HG03103 (cell line): ENCODE measurements at regions not wholly inside any gene's neighbourhood (a gene's known extent, or its start where the extent isn't known, plus 50 kb on each side); places are given as distances from the start of the nearest gene placed in this dataset.

Experiments
- ATAC-seq: cut with Tn5 transposase; IDR thresholded peaks from one replicate; pipeline ENCODE4 v1.9.1; 2021; ENCODE audit warnings: low read depth; ENCODE audit not compliant: unreplicated experiment

DNA sequence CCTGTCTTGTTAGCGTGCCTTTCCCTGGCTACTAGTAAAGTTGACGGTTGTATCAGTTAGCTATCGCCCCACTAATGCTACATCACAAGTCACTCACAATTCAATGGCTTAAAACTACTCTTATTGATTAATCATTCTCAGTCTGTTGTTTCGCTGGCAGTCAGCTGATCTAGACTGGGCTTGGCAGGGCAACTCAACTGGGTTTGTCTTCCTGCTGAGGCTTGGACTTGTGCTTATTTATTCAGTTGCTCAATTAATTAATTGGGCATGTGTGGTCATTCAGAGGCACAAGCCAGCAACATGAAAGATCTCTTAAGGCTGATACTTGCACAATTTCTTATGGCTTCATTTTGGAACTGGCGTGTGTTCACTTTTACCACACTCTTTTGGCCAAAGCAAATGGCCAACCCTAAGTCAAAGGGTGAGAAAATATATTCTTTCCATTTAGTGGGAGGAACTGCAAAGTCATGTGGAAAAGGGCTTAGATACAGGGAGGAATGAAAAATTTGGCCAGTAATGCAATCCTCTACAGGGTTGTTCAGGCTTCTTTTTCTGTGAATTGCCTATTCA is 333.5 kb downstream of the GPR37 start:
- ATAC-seq = no peak

DNA sequence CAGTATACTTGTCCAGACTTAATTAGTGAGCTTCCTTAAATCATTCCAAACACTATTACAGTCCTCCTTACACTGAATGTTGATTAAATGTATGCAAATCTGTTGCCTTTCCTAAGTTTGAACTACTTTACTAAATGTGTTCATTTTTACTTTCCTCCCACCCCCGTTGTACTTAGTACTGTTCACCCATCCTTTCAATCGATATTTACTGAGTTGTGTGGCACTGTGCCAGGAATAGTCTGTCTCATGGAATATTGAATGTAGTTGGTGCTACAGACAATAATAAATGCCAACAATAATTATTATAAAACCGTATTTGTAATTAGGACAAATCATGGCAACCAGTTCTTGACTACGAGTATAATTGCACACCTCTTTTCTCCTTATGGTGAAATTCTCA is 335.7 kb downstream of the GPR37 start:
- no peak for ATAC-seq

- ATAC-seq = no peak
Observed at GRCh38 chr7:124428781-124429180, 336.8 kb downstream of the GPR37 start.

DNA sequence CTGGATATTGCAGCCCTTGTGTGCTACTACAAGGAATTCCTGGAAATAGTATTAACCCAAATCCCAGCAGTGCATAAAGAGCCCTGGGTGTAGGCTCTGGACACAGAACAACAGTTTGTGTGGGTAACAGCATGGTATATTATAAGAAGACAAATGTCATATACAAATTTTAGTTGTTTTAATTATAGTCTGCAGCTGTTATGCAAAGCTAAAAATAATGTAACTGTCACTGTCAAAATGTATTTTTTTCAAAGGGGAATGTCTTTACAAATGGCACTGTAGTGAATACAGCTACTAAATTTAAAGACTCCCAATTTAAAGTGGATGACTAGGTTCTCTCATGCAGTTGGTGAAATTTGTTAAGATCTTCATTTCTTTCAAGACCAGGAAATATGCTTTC is 339.0 kb downstream of the GPR37 start:
- no peak for ATAC-seq

DNA sequence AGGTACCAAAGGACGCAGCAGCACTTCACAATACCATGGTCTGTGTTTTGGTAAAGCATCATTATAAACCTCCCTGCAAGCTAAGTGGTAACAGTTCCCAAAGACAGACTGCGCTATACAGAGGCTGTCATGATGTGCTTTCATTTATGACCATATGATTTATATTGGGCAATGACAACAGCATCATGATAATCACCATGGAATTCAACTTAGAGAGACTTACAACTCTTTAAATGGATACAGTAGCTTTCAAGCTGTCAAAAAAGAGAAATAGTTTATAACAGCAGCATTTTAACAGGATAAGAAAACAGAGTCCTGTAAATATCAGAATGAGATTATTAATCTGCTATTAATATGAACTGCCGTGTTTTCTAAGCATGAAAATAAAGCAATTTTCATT is 341.7 kb downstream of the GPR37 start:
- no peak for ATAC-seq

DNA sequence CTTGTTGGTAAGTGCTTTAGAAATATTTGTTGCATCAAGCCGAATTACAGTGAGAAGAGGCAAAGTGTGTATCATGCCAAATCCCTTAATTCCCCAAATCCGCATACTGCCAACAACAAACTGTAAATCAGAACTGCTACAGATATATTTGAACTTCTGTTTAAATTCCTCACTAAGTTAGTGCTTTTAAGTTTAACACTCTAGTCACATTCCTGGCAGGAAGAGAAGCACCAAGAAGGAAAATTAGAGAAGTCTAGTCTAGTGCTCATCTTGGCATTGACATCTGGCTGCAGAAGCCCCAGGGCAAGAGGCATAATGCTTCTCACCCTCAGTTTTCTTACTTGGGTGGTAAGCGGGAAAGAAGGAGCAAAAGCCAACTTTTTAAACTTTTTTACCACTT is 343.5 kb downstream of the GPR37 start:
- ATAC-seq = no peak

GRCh38 chr7:124420367-124420766 is 345.2 kb downstream of the GPR37 start:
- ATAC-seq = no peak

DNA sequence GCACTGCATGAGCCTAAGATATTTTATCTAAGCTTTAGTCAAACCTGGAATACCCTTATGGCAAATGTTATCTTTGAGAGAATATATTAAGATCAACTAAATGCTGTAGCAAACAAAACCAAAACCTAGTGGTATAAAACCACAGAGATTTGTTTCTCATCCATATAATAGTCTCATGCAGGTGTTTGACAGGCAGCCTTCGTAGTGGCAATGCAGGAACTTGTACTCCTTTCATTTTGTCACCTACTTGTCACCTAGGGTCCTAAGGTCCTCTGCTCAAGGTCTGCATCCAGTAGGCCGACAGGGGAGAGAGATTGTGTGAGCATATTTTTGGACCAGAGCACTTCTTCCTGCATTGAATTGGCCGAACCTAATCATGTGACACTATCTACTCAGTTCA is 352.6 kb downstream of the GPR37 start:
- no peak for ATAC-seq

- ATAC-seq = no peak
Observed at GRCh38 chr7:124412531-124412930, 353.1 kb downstream of the GPR37 start.

DNA sequence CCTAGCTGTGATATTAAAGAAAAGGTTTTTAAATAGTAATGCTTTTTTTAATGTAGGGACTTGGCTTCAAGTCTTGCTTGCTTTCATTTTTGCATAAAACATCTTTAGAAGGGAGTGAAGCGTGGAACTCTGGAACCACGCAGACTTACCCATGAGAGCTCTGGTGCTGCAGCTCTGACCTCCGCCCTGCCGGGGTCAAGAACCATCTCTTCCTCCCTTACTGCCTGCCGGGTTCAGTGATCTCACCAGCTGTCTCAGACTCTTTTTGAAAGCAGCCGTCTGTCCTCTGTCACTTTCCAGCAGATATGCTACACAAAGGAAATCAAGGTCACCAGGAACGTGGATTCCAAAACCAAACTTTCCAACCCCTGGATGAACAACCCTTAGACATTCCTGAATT is 353.8 kb downstream of the GPR37 start:
- ATAC-seq = no peak

GRCh38 chr7:124403587-124403986 is 362.0 kb downstream of the GPR37 start:
- ATAC-seq = no peak

DNA sequence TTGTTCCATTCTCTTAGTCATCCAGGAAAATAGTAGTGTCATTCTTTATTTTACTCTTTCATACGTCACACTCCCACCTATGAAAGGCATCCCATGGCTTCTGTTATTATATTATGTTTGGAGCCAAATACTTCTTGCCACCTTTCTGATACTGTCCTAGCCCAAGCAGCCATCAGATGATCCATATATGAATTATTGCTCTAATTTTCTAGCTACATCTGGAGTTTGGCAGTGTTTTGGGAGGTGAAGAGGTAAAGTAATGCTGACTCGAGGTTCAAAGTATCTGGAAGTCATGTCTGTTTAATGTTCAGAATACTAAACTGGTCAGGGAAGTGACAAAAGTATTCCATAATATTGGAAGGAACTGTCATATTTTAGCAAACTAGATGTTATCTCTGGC is 362.5 kb downstream of the GPR37 start:
- ATAC-seq = no peak

- ATAC-seq = no peak
Observed at GRCh38 chr7:124399941-124400340, 365.7 kb downstream of the GPR37 start.

- no peak for ATAC-seq
Observed at GRCh38 chr7:124398937-124399552, 366.2 kb upstream of the TMEM229A start.

- ATAC-seq = no peak
Observed at GRCh38 chr7:124397134-124397533, 364.3 kb upstream of the TMEM229A start.

- ATAC-seq = no peak
Observed at GRCh38 chr7:124390301-124390700, 357.4 kb upstream of the TMEM229A start.

- ATAC-seq = no peak
Observed at GRCh38 chr7:124388751-124389150, 355.9 kb upstream of the TMEM229A start.

DNA sequence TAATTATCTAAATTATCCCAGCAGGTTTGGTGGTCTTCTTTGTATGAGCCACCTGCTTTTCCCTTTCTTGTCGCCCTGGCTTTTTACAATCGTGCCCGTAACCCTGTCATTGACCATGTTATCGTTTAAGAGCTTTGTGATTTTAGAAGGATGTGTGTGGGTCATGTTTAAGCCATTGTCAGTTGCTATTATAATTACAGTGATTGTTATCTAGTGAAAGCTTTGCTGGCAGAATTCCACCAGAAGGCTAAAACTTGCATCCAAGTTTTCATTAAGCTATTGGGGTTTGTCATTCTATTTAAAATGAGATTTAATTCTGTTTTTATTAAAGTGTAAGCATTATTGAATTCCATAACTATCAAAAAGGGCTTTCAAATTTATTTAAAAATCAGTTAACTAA is 354.2 kb upstream of the TMEM229A start:
- ATAC-seq = no peak

DNA sequence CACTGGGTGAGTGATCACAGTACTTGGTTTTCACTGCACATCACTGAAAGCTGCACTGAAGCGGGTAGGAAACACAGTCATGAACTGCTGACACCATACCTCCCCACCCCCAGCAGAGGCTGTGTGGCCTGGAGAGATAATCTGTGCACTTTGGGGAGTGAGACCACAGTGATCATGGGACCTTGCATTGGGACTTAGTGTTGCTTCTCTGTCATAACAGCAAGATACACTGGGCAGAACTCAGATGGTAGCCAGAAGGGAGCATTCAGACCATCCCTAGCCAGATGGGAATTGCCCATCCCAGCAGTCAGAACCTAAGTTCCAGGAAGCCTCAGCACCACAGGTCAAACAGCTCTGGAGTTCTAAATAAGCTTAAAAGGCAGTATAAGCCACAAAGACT is 346.4 kb upstream of the TMEM229A start:
- ATAC-seq = no peak

DNA sequence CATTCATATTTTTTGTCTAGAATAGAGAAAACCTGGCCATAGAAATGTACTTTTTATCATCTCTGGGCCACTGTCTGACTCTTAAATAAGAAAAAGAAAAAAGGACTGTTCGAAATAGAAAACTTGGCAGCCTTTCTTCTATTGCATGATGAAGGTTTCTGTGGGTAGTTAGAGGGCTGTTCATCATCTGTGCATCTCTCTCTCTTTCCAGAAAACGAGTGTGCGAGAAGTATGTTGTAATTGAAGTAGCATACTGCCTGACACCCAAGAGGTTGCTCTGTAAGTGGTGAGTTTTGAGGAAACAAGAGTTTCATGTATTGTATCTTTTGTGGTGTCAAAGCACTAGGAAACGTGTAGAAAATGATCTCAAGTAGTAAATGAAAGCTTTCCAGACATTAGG is 343.2 kb upstream of the TMEM229A start:
- no peak for ATAC-seq

- no peak for ATAC-seq
Observed at GRCh38 chr7:124375391-124375790, 342.5 kb upstream of the TMEM229A start.

DNA sequence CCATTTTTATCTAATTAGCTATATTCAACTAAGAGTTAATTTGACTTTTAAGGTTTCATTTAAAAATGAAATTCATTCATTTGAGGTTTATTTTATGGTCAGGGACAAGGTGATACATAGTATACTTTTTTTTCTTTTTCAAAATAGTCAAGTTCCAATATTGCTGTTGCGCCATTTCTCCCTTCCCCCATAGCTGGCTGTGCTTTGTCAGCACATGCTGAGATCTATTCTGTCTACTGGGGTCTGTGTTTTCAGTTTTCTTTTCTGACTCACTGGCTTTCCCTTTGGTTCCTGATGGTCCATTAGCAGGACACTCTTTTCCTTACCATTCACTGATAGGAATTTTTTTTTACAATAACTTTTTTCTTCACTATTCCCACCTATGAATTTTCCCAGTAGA is 336.4 kb upstream of the TMEM229A start:
- no peak for ATAC-seq

DNA sequence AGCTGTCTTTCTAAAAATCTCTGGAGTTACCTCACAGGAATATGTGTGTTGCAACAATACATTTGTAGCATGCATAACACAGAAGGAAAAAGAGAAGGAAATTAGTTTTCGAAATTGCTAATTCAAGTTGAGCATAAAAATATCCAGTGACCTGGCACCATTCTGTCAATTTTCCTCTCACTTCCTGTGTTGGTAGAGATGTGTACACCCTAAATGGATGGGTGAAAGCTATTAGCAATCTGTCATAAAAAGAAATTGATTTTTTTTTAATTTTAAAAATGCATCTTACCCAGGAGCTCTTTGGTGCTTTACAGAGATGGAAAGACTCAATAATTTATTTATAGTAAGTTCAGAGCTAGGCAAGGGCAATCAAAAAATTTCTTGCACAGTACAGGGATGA is 333.3 kb upstream of the TMEM229A start:
- no peak for ATAC-seq
